H1 (cell line): ENCODE measurements at regions not wholly inside any gene's neighbourhood (a gene's known extent, or its start where the extent isn't known, plus 50 kb on each side); places are given as distances from the start of the nearest gene placed in this dataset.

ENCODE experiments used
- JUND ChIP-seq: IDR thresholded peaks from 2 replicates; pipeline ENCODE4 v1.6.1; 2011; ENCODE audit warnings: mild to moderate bottlenecking, improper control_type of control experiment, low read length
- NANOG ChIP-seq: IDR thresholded peaks from 2 replicates; pipeline ENCODE4 v1.6.1; 2011; ENCODE audit warnings: low read length, low read depth, mild to moderate bottlenecking, inconsistent platforms; ENCODE audit not compliant: insufficient read depth, poor library complexity, severe bottlenecking
- YY1 ChIP-seq: IDR thresholded peaks from 2 replicates; pipeline ENCODE4 v1.6.1; 2011; ENCODE audit warnings: low read depth, mild to moderate bottlenecking, low read length
- TF ChIP-seq, protein P1 (sequence below), 3 experiments: IDR thresholded peaks; 1 replicate in 2 of 3; 2 replicates in 1 of 3; pipeline versions ENCODE4 v1.5.1 to v1.6.1; 2011; ENCODE audit warnings: low read length in 3 of 3, mild to moderate bottlenecking in 3 of 3, inconsistent platforms in 2 of 3, low read depth in 1 of 3, moderate library complexity in 1 of 3; ENCODE audit not compliant: insufficient read depth in 1 of 3; ENCODE audit errors: control extremely low read depth in 1 of 3

DNA sequence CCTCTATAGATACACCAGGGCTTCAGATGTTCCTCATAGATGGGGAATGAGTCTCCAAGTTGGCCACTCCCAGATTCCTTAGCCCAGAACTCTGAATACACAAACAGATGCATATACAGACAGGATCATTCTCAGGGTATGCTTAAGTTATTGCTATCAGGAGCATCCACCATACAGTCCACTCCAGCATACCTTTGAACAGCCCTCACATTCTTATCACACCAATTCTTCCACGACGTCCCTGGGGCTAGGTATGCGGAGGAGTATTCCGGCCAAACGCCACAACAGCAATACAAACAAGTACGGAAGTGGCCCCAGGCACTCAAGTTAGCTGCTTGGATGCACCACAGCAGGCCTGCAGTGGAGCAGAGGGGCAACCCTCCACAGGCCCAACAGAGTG is 312.5 kb upstream of the CHAC2 start:
- TF ChIP-seq JUND (no peak), YY1 (no peak), NANOG (no peak)
- TF ChIP-seq, protein P1, sequence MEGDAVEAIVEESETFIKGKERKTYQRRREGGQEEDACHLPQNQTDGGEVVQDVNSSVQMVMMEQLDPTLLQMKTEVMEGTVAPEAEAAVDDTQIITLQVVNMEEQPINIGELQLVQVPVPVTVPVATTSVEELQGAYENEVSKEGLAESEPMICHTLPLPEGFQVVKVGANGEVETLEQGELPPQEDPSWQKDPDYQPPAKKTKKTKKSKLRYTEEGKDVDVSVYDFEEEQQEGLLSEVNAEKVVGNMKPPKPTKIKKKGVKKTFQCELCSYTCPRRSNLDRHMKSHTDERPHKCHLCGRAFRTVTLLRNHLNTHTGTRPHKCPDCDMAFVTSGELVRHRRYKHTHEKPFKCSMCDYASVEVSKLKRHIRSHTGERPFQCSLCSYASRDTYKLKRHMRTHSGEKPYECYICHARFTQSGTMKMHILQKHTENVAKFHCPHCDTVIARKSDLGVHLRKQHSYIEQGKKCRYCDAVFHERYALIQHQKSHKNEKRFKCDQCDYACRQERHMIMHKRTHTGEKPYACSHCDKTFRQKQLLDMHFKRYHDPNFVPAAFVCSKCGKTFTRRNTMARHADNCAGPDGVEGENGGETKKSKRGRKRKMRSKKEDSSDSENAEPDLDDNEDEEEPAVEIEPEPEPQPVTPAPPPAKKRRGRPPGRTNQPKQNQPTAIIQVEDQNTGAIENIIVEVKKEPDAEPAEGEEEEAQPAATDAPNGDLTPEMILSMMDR (IDR thresholded peaks at IDR 0.05; ENCODE audit: control extremely low read depth in 1 of 3, insufficient read depth in 1 of 3, low read depth in 1 of 3, low read length in 3 of 3): no peak
